ENCODE measurements at regions not wholly inside any gene's neighbourhood (a gene's known extent, or its start where the extent isn't known, plus 50 kb on each side); places are given as distances from the start of the nearest gene placed in this dataset.
A peak's percentile ranks its signal among the peaks of the same experiment; 100 is the strongest.

DNA sequence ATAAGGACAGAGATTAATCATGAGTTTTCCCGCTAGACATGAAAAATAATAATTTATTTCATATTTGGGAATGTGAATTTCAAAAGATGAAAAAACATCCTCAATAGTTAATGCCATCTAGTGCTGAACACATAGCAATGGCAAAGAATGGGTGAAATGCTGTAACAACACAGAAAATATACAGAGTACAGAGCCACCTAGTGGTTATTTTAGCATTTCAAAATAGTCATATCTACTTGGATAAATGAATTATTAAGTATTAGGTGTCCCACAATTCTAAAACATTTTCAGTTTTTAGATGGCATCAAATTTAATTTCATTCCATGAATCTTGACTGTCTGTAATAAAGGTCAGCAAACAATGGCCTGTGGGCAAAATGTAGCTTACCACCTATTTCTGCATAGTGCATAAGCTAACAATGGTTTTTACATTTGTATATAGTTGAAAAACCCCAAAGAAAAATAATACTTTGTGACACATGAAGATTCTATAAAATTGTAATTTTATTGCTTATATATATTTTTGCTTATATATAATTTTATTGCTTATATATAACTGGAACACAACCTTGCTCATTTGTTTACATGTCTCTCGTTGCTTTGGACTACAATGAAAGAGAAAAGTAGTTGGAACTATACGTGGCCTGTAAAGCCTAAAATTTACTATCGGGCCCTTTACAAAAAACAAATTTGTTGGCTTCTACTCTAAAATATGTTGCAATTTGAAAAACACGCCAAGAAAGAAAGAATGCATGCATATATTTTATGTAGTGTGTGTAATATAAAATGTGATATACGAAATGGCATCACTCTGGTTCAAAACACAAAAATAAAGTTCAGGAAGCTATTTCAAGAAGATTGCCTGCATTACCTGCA lies 99.1 kb upstream of the FAM47C start:
- Histone ChIP-seq H3K9me3 (peaks cover 0 to 8% (median 0%) of the 10 kb centered on the region in 8 donors), H3K4me3 (no peak overlapping the region), H3K4me1 (no peaks in the 10 kb centered on the region), H3K27ac (no peak overlapping the region), H3K27me3 (replicated peaks in 1 of 7) (no peaks in the 10 kb centered on the region), H3K36me3 (no peaks in the 10 kb centered on the region)
- TF ChIP-seq POLR2AphosphoS5 (IDR thresholded peaks at IDR 0.05) (no peak), POLR2A (IDR thresholded peaks at IDR 0.05) (no peak)
- TF ChIP-seq, protein P1, sequence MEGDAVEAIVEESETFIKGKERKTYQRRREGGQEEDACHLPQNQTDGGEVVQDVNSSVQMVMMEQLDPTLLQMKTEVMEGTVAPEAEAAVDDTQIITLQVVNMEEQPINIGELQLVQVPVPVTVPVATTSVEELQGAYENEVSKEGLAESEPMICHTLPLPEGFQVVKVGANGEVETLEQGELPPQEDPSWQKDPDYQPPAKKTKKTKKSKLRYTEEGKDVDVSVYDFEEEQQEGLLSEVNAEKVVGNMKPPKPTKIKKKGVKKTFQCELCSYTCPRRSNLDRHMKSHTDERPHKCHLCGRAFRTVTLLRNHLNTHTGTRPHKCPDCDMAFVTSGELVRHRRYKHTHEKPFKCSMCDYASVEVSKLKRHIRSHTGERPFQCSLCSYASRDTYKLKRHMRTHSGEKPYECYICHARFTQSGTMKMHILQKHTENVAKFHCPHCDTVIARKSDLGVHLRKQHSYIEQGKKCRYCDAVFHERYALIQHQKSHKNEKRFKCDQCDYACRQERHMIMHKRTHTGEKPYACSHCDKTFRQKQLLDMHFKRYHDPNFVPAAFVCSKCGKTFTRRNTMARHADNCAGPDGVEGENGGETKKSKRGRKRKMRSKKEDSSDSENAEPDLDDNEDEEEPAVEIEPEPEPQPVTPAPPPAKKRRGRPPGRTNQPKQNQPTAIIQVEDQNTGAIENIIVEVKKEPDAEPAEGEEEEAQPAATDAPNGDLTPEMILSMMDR (IDR thresholded peaks at IDR 0.05 in 8 of 11, conservative IDR thresholded peaks at IDR 0.05 in 3 of 11) = peak in 5 of 11 experiments; percentile 16 to 48 (median 30)
- 52 to 69% (median 60%) methylated on average over 6 of the region's 6 CpGs for WGBS, 5 donors
- intact Hi-C loops (cut with DNase I; ENCODE audit: low total_unique reads) = no loop called here
- no peak for DNase-seq

- Histone ChIP-seq H3K27me3 (replicated peaks in 1 of 7) (no peaks in the 10 kb centered on the region), H3K9me3 (peaks cover 0 to 3% (median 0%) of the 10 kb centered on the region in 8 donors), H3K27ac (no peak overlapping the region), H3K4me1 (no peaks in the 10 kb centered on the region), H3K4me3 (no peak overlapping the region), H3K36me3 (no peaks in the 10 kb centered on the region)
- WGBS, 5 donors = 27 to 47% (median 40%) methylated on average over 4 of the region's 4 CpGs
- DNase-seq = no peak
- TF ChIP-seq POLR2AphosphoS5 (IDR thresholded peaks at IDR 0.05) (no peak), POLR2A (IDR thresholded peaks at IDR 0.05) (no peak)
- TF ChIP-seq, protein P1 (IDR thresholded peaks at IDR 0.05 in 8 of 11, conservative IDR thresholded peaks at IDR 0.05 in 3 of 11) = no peak
- intact Hi-C loops (cut with DNase I; ENCODE audit: low total_unique reads) = no loop called here
Measured at GRCh38 chrX:36909676-36910030, 98.5 kb upstream of the FAM47C start.

DNA sequence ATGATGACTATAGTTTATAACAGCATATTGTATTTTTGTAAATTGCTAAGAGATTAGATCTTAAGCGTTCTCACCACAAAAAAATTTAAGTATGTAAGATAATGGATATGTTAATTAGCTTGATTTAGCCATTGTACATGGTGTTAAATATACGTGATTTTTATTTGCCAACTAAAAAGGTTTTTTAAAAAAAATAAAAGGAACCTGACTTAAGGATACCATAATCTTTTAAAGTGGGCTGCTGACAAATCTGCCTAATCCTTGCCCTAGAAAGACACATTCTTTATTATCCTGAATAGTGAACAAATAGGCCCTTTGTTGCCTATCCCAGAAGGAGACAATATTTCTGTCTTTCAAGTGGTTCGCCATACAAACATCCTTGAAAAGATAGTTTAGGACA lies 94.6 kb upstream of the FAM47C start:
- no peak overlapping the region for H3K4me3 ChIP-seq
- no peaks in the 10 kb centered on the region for H3K27me3 ChIP-seq (replicated peaks in 1 of 7)
- H3K4me1 ChIP-seq = no peaks in the 10 kb centered on the region
- intact Hi-C loops (cut with DNase I; ENCODE audit: low total_unique reads) = no loop called here
- TF ChIP-seq POLR2A (IDR thresholded peaks at IDR 0.05) = no peak
- TF ChIP-seq, protein P1 (IDR thresholded peaks at IDR 0.05 in 8 of 11, conservative IDR thresholded peaks at IDR 0.05 in 3 of 11) = no peak
- TF ChIP-seq POLR2AphosphoS5 (IDR thresholded peaks at IDR 0.05) = no peak
- no peak for DNase-seq
- 72 to 90% (median 76%) methylated on average over 3 of the region's 3 CpGs for WGBS, 5 donors
- H3K9me3 ChIP-seq = no peaks in the 10 kb centered on the region
- no peaks in the 10 kb centered on the region for H3K36me3 ChIP-seq
- no peak overlapping the region for H3K27ac ChIP-seq

DNA sequence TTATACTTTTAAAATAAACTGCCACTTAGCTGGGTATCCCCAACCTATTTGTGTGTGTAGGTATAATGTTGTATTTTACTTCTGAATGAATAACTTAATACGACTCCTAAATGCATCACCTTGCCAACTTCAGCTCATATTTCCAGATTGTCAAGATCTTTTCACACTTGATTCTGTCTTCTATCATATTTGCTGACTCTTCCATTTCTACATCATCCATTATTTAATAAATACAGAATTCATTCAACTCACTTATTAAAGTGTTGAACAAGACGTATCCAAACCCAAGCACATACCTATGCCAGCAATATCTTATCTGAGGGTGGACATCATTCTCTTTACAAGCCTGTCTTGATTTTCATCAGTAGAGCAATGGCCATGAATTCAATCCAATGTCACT lies 91.2 kb upstream of the FAM47C start:
- Histone ChIP-seq H3K27ac (no peak overlapping the region), H3K4me1 (no peaks in the 10 kb centered on the region), H3K27me3 (replicated peaks in 1 of 7) (no peaks in the 10 kb centered on the region), H3K4me3 (no peak overlapping the region), H3K9me3 (no peaks in the 10 kb centered on the region), H3K36me3 (no peaks in the 10 kb centered on the region)
- WGBS, 5 donors = 67 to 88% (median 87%) methylated on average over 2 of the region's 2 CpGs
- no peak for TF ChIP-seq POLR2A (IDR thresholded peaks at IDR 0.05)
- no peak for TF ChIP-seq POLR2AphosphoS5 (IDR thresholded peaks at IDR 0.05)
- TF ChIP-seq, protein P1 (IDR thresholded peaks at IDR 0.05 in 8 of 11, conservative IDR thresholded peaks at IDR 0.05 in 3 of 11) = no peak
- intact Hi-C loops (cut with DNase I; ENCODE audit: low total_unique reads) = no loop called here
- no peak for DNase-seq
